IMR-90 (cell line): ENCODE measurements at regions not wholly inside any gene's neighbourhood (a gene's known extent, or its start where the extent isn't known, plus 50 kb on each side); places are given as distances from the start of the nearest gene placed in this dataset.

ENCODE experiments used
- BHLHE40 ChIP-seq: fragments of 150-350 bp; IDR thresholded peaks from 2 replicates; pipeline ENCODE4 v1.6.1; 2016; ENCODE audit warnings: mild to moderate bottlenecking, low read depth, low read length
- CEBPB ChIP-seq: IDR thresholded peaks from 2 replicates; pipeline ENCODE4 v1.6.1; 2012; ENCODE audit warnings: low read depth, low read length, improper control_type of control experiment
- CTCF ChIP-seq: conservative IDR thresholded peaks from 2 replicates; pipeline ENCODE4 v1.5.1; 2012; ENCODE audit warnings: mild to moderate bottlenecking, low read depth, low read length, improper control_type of control experiment
- FOS ChIP-seq: fragments of 150-350 bp; IDR thresholded peaks from 2 replicates; pipeline ENCODE4 v1.6.1; 2016; ENCODE audit warnings: low read depth, low read length
- MAFK ChIP-seq: IDR thresholded peaks from 2 replicates; pipeline ENCODE4 v1.6.1; 2012; ENCODE audit warnings: low read depth, low read length, improper control_type of control experiment
- MAZ ChIP-seq: IDR thresholded peaks from 2 replicates; pipeline ENCODE4 v1.6.1; 2012; ENCODE audit warnings: low read depth, mild to moderate bottlenecking, low read length, improper control_type of control experiment, moderate library complexity, borderline replicate concordance
- MXI1 ChIP-seq: IDR thresholded peaks from 2 replicates; pipeline ENCODE4 v1.6.1; 2012; ENCODE audit warnings: low read depth, mild to moderate bottlenecking, low read length, moderate library complexity, borderline replicate concordance
- POLR2A ChIP-seq: IDR thresholded peaks from 2 replicates; pipeline ENCODE4 v1.6.1; 2012; ENCODE audit warnings: mild to moderate bottlenecking, low read depth, low read length
- RCOR1 ChIP-seq: IDR thresholded peaks from 2 replicates; pipeline ENCODE4 v1.6.1; 2012; ENCODE audit warnings: mild to moderate bottlenecking, low read length, improper control_type of control experiment; ENCODE audit not compliant: insufficient replicate concordance
- RFX5 ChIP-seq: IDR thresholded peaks from 2 replicates; pipeline ENCODE4 v1.8.0; 2012; ENCODE audit warnings: low read depth, mild to moderate bottlenecking, low read length, moderate library complexity
- SMC3 ChIP-seq: fragments of 150-350 bp; IDR thresholded peaks from 2 replicates; pipeline ENCODE4 v1.6.1; 2016; ENCODE audit warnings: low read depth, mild to moderate bottlenecking, antibody characterized with exemption, low read length, moderate library complexity
- TF ChIP-seq, protein P1 (sequence below): fragments of 150-350 bp; IDR thresholded peaks from 2 replicates; pipeline ENCODE4 v1.6.1; 2017; ENCODE audit warnings: mild to moderate bottlenecking, antibody characterized with exemption, low read length, low read depth
- TF ChIP-seq, protein P2 (sequence below): fragments of 150-350 bp; IDR thresholded peaks from 2 replicates; pipeline ENCODE4 v1.6.1; 2016; ENCODE audit warnings: low read depth, mild to moderate bottlenecking, low read length, moderate library complexity, borderline replicate concordance

GRCh38 chr5:117020999-117021398 is 446.4 kb upstream of the SEMA6A start:
- no peak for TF ChIP-seq FOS
- no peak for TF ChIP-seq BHLHE40
- TF ChIP-seq CTCF = no peak
- TF ChIP-seq RFX5 = no peak
- TF ChIP-seq, protein P1, sequence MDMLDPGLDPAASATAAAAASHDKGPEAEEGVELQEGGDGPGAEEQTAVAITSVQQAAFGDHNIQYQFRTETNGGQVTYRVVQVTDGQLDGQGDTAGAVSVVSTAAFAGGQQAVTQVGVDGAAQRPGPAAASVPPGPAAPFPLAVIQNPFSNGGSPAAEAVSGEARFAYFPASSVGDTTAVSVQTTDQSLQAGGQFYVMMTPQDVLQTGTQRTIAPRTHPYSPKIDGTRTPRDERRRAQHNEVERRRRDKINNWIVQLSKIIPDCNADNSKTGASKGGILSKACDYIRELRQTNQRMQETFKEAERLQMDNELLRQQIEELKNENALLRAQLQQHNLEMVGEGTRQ = no peak
- TF ChIP-seq MAFK = no peak
- TF ChIP-seq SMC3 = no peak
- no peak for TF ChIP-seq POLR2A
- TF ChIP-seq RCOR1 = no peak
- TF ChIP-seq MAZ = no peak
- TF ChIP-seq, protein P2, sequence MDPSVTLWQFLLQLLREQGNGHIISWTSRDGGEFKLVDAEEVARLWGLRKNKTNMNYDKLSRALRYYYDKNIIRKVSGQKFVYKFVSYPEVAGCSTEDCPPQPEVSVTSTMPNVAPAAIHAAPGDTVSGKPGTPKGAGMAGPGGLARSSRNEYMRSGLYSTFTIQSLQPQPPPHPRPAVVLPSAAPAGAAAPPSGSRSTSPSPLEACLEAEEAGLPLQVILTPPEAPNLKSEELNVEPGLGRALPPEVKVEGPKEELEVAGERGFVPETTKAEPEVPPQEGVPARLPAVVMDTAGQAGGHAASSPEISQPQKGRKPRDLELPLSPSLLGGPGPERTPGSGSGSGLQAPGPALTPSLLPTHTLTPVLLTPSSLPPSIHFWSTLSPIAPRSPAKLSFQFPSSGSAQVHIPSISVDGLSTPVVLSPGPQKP = no peak
- TF ChIP-seq MXI1 = no peak
- TF ChIP-seq CEBPB = no peak
